ENCODE measurements at regions not wholly inside any gene's neighbourhood (a gene's known extent, or its start where the extent isn't known, plus 50 kb on each side); places are given as distances from the start of the nearest gene placed in this dataset.

GRCh38 chr4:134756421-134756820, 554.8 kb upstream of the PABPC4L start:
- Histone ChIP-seq H4K20me1 (ENCODE audit: insufficient read depth) (no peaks in the 10 kb centered on the region), H3K79me2 (ENCODE audit: insufficient read depth) (no peaks in the 10 kb centered on the region), H3K27ac (no peak overlapping the region), H3K36me3 (ENCODE audit: low read depth) (no peaks in the 10 kb centered on the region), H3K4me3 (no peak overlapping the region), H3K9me2 (ENCODE audit: insufficient read depth) (no peaks in the 10 kb centered on the region), H3K9me3 (ENCODE audit: low read depth) (no peaks in the 10 kb centered on the region), H3K4me1 (ENCODE audit: insufficient read depth) (no peaks in the 10 kb centered on the region), H3K9ac (no peak overlapping the region), H2AFZ (no peak overlapping the region), H3K4me2 (ENCODE audit: unreplicated experiment) (no peak overlapping the region), H3K27me3 (replicated peaks; ENCODE audit: insufficient read depth) (no peaks in the 10 kb centered on the region), H3F3A (ENCODE audit: insufficient read depth) (no peaks in the 10 kb centered on the region)
- TF ChIP-seq EZH2phosphoT487 (IDR thresholded peaks at IDR 0.05; ENCODE audit: insufficient read depth, low read depth) (no peak), EZH2 (IDR thresholded peaks at IDR 0.05; ENCODE audit: insufficient read depth, poor library complexity, severe bottlenecking) (no peak)
- no peak for DNase-seq
- 30% methylated on average over 3 of the region's 3 CpGs for WGBS, 2 experiments (ENCODE audit: low coverage in 1 of 2, low lambda C conversion rate in 2 of 2, missing lambda C conversion rate in 2 of 2)
- in situ Hi-C loops (cut with MboI) = no loop called here

GRCh38 chr4:134754301-134755019, 552.9 kb upstream of the PABPC4L start:
- TF ChIP-seq EZH2phosphoT487 (IDR thresholded peaks at IDR 0.05; ENCODE audit: insufficient read depth, low read depth) (no peak), EZH2 (IDR thresholded peaks at IDR 0.05; ENCODE audit: insufficient read depth, poor library complexity, severe bottlenecking) (no peak)
- no peaks in the 10 kb centered on the region for H4K20me1 ChIP-seq (ENCODE audit: insufficient read depth)
- H3K27ac ChIP-seq = no peak overlapping the region
- H3K27me3 ChIP-seq (replicated peaks; ENCODE audit: insufficient read depth) = no peaks in the 10 kb centered on the region
- H3K9me3 ChIP-seq (ENCODE audit: low read depth) = no peaks in the 10 kb centered on the region
- no peaks in the 10 kb centered on the region for H3K79me2 ChIP-seq (ENCODE audit: insufficient read depth)
- no peaks in the 10 kb centered on the region for H3F3A ChIP-seq (ENCODE audit: insufficient read depth)
- H3K4me2 ChIP-seq (ENCODE audit: unreplicated experiment) = no peak overlapping the region
- H3K9me2 ChIP-seq (ENCODE audit: insufficient read depth) = no peaks in the 10 kb centered on the region
- H3K36me3 ChIP-seq (ENCODE audit: low read depth) = no peaks in the 10 kb centered on the region
- no peak overlapping the region for H2AFZ ChIP-seq
- H3K9ac ChIP-seq = no peak overlapping the region
- in situ Hi-C loops (cut with MboI) = no loop called here
- H3K4me1 ChIP-seq (ENCODE audit: insufficient read depth) = no peaks in the 10 kb centered on the region
- no peak for DNase-seq
- H3K4me3 ChIP-seq = no peak overlapping the region
- whole genome bisulfite sequencing, 2 experiments (ENCODE audit: low coverage in 1 of 2, low lambda C conversion rate in 2 of 2, missing lambda C conversion rate in 2 of 2) = 14 to 16% methylated on average over 6 of the region's 6 CpGs

DNA sequence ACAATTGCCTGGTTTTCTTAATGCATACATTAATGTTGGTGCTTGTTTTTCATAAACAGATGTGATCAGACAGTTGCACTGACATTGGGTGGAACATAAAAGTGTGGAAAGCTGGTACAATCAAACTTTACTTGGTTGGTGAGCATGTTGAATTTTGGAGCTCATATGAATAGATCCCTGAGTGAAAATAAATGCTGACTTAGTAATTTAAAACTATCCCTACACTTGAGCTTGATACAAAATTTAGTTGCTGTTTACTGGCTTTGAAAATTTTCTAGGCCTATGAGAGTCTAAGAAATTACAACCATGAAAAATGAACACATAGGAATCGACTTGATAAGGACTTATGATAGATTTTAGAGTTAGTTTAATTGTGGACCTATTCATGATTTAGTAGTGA, 551.8 kb upstream of the PABPC4L start:
- Histone ChIP-seq H3K27me3 (replicated peaks; ENCODE audit: insufficient read depth) (no peaks in the 10 kb centered on the region), H3K4me3 (no peak overlapping the region), H3K36me3 (ENCODE audit: low read depth) (no peaks in the 10 kb centered on the region), H3K9me2 (ENCODE audit: insufficient read depth) (no peaks in the 10 kb centered on the region), H3F3A (ENCODE audit: insufficient read depth) (no peaks in the 10 kb centered on the region), H3K9ac (no peak overlapping the region), H3K4me1 (ENCODE audit: insufficient read depth) (no peaks in the 10 kb centered on the region), H3K79me2 (ENCODE audit: insufficient read depth) (no peaks in the 10 kb centered on the region), H3K27ac (no peak overlapping the region), H2AFZ (no peak overlapping the region), H3K4me2 (ENCODE audit: unreplicated experiment) (no peak overlapping the region), H3K9me3 (ENCODE audit: low read depth) (no peaks in the 10 kb centered on the region), H4K20me1 (ENCODE audit: insufficient read depth) (no peaks in the 10 kb centered on the region)
- in situ Hi-C loops (cut with MboI) = no loop called here
- no peak for DNase-seq
- 0 to 12% methylated on average over 1 of the region's 1 CpG for WGBS, 2 experiments (ENCODE audit: low coverage in 1 of 2, low lambda C conversion rate in 2 of 2, missing lambda C conversion rate in 2 of 2)
- no peak for TF ChIP-seq EZH2 (IDR thresholded peaks at IDR 0.05; ENCODE audit: insufficient read depth, poor library complexity, severe bottlenecking)
- no peak for TF ChIP-seq EZH2phosphoT487 (IDR thresholded peaks at IDR 0.05; ENCODE audit: insufficient read depth, low read depth)

DNA sequence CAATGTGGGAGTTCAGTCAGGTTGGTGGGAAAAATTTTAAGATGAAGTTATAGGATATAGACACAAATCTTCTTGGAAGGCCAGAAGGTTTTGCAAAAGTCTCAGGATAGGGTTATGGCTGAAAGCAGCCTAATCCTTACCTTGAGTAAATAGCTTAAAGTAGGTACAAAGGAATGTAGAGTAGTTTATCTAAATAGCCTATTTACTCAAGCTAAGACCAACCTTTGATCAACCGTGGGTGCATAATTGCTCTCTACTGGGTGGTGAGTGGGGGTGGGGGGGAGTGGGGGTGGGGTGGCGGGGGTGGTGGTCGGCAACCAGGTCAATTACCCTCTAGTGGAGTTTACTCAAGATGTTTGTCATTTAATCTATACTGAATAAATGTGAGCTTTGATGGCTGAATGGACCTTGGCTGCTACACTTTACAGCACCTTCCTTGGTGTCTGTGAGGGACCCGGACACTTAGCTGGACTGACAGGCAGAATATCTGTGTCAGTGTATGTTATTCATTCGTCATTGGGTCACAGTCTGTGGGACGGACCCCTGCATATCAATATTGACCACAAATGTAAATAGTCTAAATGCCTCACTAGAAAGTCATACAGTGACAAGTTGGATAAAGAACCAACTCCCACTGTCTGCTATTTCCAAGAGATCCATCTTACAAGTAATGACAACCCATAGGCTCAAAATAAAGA, 545.7 kb upstream of the PABPC4L start:
- Histone ChIP-seq H3K9me3 (ENCODE audit: low read depth) (no peaks in the 10 kb centered on the region), H3K4me2 (ENCODE audit: unreplicated experiment) (no peak overlapping the region), H3K27me3 (replicated peaks; ENCODE audit: insufficient read depth) (no peaks in the 10 kb centered on the region), H2AFZ (no peak overlapping the region), H3K27ac (no peak overlapping the region), H3K79me2 (ENCODE audit: insufficient read depth) (no peaks in the 10 kb centered on the region), H3K4me1 (ENCODE audit: insufficient read depth) (no peaks in the 10 kb centered on the region), H3F3A (ENCODE audit: insufficient read depth) (no peaks in the 10 kb centered on the region), H3K9me2 (ENCODE audit: insufficient read depth) (no peaks in the 10 kb centered on the region), H3K4me3 (no peak overlapping the region), H3K36me3 (ENCODE audit: low read depth) (no peaks in the 10 kb centered on the region), H3K9ac (no peak overlapping the region), H4K20me1 (ENCODE audit: insufficient read depth) (no peaks in the 10 kb centered on the region)
- WGBS, 2 experiments (ENCODE audit: low coverage in 1 of 2, low lambda C conversion rate in 2 of 2, missing lambda C conversion rate in 2 of 2) = 13 to 16% methylated on average over 6 of the region's 6 CpGs
- in situ Hi-C loops (cut with MboI) = no loop called here
- TF ChIP-seq EZH2phosphoT487 (IDR thresholded peaks at IDR 0.05; ENCODE audit: insufficient read depth, low read depth) = no peak
- no peak for TF ChIP-seq EZH2 (IDR thresholded peaks at IDR 0.05; ENCODE audit: insufficient read depth, poor library complexity, severe bottlenecking)
- DNase-seq = no peak

Data from GM23248 (cell line).